GM12864 (cell line): ENCODE measurements at regions not wholly inside any gene's neighbourhood (a gene's known extent, or its start where the extent isn't known, plus 50 kb on each side); places are given as distances from the start of the nearest gene placed in this dataset.
"Not testable (repeated sequence)": the region's sequence is repeated elsewhere in the genome, so short reads cannot be mapped to it uniquely, and the experiment has no call there.

Experiments used
- DNase-seq: peaks from one replicate; pipeline ENCODE4 v3.0.0-alpha.2; 2011; ENCODE audit warnings: low read depth
- H3K4me3 ChIP-seq: 2 replicates; pipeline ENCODE4 v1.5.1; 2011; ENCODE audit warnings: mild to moderate bottlenecking, low read depth, low read length, control low read depth
- TF ChIP-seq, protein P1 (sequence below): IDR thresholded peaks from 2 replicates; pipeline ENCODE4 v1.5.1; 2011; ENCODE audit warnings: low read depth, mild to moderate bottlenecking, moderate library complexity, low read length, control low read depth, inconsistent platforms; ENCODE audit errors: missing control alignments

DNA sequence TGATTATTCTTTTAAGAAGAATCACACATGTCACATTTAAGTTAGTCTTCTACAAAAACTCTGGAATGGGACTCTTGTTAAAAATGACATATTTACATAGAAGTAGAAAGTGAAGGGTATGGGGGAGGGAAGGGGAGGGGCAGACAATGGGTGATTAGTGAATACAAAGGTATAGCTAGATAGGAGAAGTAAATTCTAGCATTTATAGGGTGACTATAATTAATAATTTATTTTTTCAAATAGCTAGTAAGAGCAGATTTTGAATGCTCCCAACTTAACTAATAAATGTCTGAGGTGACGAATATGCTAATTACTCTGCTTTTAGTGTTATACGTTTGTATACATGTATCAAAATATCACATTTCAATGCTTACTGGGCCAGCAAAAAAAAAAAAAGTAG, 59.4 kb downstream of the BLTP3B start:
- TF ChIP-seq, protein P1, sequence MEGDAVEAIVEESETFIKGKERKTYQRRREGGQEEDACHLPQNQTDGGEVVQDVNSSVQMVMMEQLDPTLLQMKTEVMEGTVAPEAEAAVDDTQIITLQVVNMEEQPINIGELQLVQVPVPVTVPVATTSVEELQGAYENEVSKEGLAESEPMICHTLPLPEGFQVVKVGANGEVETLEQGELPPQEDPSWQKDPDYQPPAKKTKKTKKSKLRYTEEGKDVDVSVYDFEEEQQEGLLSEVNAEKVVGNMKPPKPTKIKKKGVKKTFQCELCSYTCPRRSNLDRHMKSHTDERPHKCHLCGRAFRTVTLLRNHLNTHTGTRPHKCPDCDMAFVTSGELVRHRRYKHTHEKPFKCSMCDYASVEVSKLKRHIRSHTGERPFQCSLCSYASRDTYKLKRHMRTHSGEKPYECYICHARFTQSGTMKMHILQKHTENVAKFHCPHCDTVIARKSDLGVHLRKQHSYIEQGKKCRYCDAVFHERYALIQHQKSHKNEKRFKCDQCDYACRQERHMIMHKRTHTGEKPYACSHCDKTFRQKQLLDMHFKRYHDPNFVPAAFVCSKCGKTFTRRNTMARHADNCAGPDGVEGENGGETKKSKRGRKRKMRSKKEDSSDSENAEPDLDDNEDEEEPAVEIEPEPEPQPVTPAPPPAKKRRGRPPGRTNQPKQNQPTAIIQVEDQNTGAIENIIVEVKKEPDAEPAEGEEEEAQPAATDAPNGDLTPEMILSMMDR = no peak
- no peak for DNase-seq

DNA sequence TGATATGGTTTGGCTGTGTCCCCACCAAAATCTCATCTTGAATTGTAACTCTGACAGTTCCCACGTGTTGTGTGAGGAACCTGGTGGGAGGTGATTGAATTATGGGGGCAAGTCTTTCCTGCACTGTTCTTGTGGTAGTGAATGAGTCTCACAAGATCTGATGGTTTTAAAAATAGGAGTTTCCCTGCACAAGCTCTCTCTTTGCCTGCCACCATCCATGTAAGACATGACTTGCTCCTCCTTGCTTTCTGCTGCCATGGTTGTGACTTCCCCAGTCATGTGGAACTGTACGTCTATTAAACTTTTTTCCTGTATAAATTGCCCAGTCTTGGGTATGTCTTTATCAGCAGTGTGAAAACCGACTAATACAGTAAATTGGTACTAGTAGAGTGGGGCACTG, 63.9 kb downstream of the BLTP3B start:
- DNase-seq = not testable (repeated sequence)

More for the DNA sequence above, 59.4 kb downstream of the BLTP3B start:
- H3K4me3 ChIP-seq = no peak overlapping the region

DNA sequence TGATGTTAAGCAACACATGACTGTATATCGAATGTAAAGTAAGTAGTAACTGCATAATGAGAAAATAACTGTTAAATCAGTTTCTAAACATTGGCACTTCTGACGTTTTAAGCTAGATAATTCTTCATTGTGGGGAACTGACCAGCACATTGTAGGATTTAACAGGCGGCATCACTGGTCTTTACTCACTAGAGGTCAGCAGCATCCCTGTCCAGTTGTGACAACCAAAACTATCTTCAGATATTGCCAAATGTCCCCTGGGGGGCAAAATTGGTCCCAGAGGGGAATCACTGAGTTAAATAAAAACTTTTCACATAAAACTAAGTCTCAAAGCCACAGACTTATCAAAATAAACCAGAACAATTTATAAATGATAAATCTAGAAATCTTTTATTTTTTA, 65.3 kb downstream of the BLTP3B start:
- no peak for DNase-seq
- TF ChIP-seq, protein P1 = no peak
- no peak overlapping the region for H3K4me3 ChIP-seq

More for the DNA sequence above, 63.9 kb downstream of the BLTP3B start:
- H3K4me3 ChIP-seq = not testable (repeated sequence)

DNA sequence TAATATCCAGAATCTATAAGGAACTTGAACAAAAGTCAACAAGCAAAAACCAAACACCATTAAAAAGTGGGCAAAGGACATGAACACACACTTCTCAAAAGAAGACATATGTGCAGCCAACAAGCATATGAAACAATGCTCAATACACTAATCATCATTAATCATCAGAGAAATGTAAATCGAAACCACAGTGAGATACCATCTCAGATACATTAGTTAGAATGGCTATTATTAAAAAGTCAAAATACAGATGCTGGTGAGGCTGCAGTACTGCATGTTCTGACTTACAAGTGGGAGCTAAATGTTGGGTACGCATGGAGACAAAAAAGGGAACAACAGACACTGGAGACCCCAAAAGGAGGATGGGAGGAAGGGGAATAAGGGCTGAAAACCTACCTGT, 67.1 kb downstream of the BLTP3B start:
- DNase-seq = no peak
- TF ChIP-seq, protein P1 = no peak
- no peak overlapping the region for H3K4me3 ChIP-seq

DNA sequence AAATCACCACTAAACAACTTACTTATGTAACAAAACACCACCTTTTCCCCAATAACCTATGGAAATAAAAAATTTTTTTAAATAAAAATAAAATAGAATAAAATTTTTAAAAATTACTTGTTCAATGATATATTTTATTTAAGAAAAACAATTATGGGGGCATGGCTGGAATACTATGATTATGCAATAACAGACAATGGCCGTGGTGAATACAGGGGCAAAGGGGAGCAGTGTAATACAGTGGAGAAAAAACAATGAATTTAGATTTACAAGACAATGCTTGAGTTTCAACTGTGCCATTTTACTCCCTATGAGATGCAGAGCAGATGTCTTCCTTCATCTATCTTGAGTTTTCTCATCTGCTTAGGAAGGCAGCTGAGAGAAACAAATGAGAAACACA, 72.9 kb downstream of the BLTP3B start:
- TF ChIP-seq, protein P1 = no peak
- DNase-seq = no peak
- no peak overlapping the region for H3K4me3 ChIP-seq

DNA sequence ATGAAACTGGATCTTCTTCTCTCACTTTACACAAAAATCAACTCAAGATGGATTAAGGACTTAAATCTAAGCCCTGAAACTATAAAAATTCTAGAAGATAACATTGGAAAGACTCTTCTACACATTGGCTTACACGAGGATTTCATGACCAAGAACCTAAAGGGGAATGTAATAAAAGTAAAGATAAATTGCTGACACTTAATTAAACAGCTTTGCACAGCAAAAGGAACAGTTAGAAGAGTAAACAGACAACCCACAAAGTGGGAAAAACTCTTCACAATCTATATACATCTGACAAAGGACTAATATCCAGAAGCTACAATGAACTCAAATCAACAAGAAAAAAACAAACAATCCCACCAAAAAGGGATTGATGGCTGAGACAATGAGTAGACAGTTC, 74.4 kb downstream of the BLTP3B start:
- no peak overlapping the region for H3K4me3 ChIP-seq
- TF ChIP-seq, protein P1 = no peak
- no peak for DNase-seq

DNA sequence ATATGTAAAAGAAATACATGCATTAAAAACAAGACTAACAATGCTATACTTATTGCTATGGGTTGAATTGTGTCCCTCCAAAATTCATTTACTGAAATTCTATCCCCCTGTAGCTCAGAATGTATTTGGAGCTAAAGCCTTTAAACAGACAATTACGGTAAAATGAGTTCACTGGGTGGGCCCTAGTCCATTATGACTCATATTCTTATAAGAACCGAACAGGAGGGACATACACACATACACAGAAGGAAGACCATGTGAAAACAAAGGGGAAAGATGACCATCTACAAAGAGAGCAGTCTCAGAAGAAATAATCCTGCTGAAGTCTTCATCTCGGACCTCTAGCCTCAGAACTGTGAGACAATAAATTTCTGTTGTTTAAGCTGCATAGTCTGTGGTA, 77.1 kb upstream of the ANKS1B start:
- DNase-seq = no peak
- no peak overlapping the region for H3K4me3 ChIP-seq
- TF ChIP-seq, protein P1 = no peak
